Epithelial cell of proximal tubule (primary cell): ENCODE measurements at regions not wholly inside any gene's neighbourhood (a gene's known extent, or its start where the extent isn't known, plus 50 kb on each side); places are given as distances from the start of the nearest gene placed in this dataset.

ENCODE experiments used
- DNase-seq: peaks from one replicate; pipeline ENCODE4 v3.0.0-alpha.2; 2011; ENCODE audit warnings: low read depth
- H3K4me3 ChIP-seq: 2 replicates; pipeline ENCODE4 v1.5.1; 2011; ENCODE audit warnings: low read depth, mild to moderate bottlenecking, low read length
- CTCF ChIP-seq: conservative IDR thresholded peaks from 2 replicates; pipeline ENCODE4 v1.5.1; 2012; ENCODE audit warnings: low read depth, mild to moderate bottlenecking, low read length

GRCh38 chr13:97621025-97621424 is 187.1 kb downstream of the RAP2A start:
- TF ChIP-seq CTCF, result no peak
- H3K4me3 ChIP-seq, result no peak overlapping the region
- no peak for DNase-seq

GRCh38 chr13:97621631-97622030 is 187.7 kb downstream of the RAP2A start:
- TF ChIP-seq CTCF, result no peak
- H3K4me3 ChIP-seq, result no peak overlapping the region
- DNase-seq, result no peak

DNA sequence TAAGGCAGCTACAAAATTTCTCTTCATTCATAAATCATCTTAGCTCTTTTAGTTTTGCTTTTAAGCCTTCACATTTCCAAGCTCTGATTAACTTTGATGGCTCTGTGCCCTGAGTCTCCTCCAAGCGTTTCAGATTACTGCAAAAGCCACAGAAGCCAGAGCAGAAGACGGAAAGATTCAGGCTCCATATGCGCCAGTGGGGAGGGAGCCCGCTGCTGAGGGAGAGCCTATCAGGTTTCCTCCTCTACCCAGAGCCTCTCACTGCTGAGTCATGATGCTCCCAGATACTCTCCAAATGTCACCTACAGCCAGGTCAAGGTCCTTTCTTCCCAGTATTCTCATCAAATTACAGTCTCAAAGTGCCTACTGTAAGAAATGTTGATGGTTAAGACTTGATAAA is 193.6 kb downstream of the RAP2A start:
- no peak for TF ChIP-seq CTCF
- DNase-seq, result no peak
- H3K4me3 ChIP-seq, result no peak overlapping the region

- TF ChIP-seq CTCF, result no peak
- no peak overlapping the region for H3K4me3 ChIP-seq
- no peak for DNase-seq
These were observed 195.8 kb downstream of the RAP2A start for GRCh38 chr13:97629601-97630272.

- DNase-seq, result no peak
- TF ChIP-seq CTCF, result no peak
These were observed 196.8 kb downstream of the RAP2A start for GRCh38 chr13:97630725-97631124.

DNA sequence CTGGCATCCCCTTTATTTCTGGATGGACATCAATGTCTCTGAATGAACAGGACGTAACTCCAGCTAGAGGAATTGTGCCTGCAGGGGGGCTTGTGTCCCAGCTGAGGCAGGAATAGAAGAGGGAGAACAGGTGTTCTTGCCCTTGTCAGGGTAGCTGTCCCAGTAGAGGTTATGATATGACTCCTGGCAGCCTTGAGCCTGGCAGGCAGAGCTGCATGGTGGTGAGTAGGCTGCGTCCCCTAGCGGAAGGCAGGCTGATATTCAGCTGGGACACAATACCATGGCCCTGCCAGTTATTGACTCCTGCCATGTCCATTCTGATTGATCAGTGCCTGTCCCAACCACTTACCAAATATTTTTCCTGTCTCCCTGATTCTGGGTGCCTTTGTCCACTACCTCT is 197.2 kb downstream of the RAP2A start:
- H3K4me3 ChIP-seq, result no peak overlapping the region
- no peak for TF ChIP-seq CTCF
- no peak for DNase-seq

More at GRCh38 chr13:97630725-97631124, 196.8 kb downstream of the RAP2A start:
- no peak overlapping the region for H3K4me3 ChIP-seq

- H3K4me3 ChIP-seq, result no peak overlapping the region
- TF ChIP-seq CTCF, result no peak
- DNase-seq, result no peak
These were observed 205.3 kb downstream of the RAP2A start for GRCh38 chr13:97639236-97639635.
